ENCODE measurements at regions not wholly inside any gene's neighbourhood (a gene's known extent, or its start where the extent isn't known, plus 50 kb on each side); places are given as distances from the start of the nearest gene placed in this dataset.

GRCh38 chr2:128439791-128440665, 121.4 kb upstream of the HS6ST1 start:
- peak in 1 of 2 donors; percentile 57 for DNase-seq (ENCODE audit: low spot score in 2 of 2)
- Histone ChIP-seq H3K9me3 (no peaks in the 10 kb centered on the region), H3K4me3 (no peak overlapping the region), H3K36me3 (no peaks in the 10 kb centered on the region), H3K27me3 (no peaks in the 10 kb centered on the region), H3K4me1 (peaks cover 0 to 9% of the 10 kb centered on the region in 2 donors), H3K27ac (peak overlapping the region in 1 of 2 donors; percentile 64)
- TF ChIP-seq CTCF (IDR thresholded peaks at IDR 0.05): no peak
- intact Hi-C loops (cut with DNase I): no loop called here

DNA sequence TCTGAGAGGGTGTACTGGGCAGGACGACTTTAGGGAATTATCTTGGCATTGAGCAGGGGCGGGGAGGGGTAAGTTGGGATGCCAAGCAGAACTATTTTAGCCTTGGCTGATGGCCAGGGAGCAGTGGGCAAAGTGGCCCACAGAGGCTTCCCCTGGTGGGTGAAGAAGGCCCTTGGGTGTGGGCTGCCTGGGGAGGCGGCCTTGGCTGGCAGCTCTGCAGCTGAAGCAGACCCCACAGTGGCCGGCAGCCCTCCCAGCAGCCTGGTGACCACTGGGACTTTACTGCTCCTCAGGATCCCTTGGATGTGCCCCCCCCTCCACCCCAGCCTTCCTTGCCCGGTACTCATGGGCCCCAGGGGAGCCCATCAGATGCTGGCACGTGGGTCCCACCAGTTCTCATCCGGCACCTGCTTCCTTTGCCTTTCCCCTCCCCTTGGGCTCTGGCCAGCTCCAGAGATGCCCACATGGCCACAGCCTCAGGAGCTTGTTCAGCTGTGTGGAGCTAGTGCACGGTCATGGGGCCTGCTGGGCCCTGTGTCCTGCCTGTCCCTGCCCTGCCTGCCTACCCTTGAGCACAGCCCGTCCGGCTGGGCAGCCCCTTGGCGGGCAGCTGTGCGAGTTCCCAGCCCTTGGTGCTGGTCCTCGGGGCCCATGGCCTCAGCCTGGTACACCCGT, 122.1 kb upstream of the HS6ST1 start:
- Histone ChIP-seq H3K27me3 (no peaks in the 10 kb centered on the region), H3K9me3 (no peaks in the 10 kb centered on the region), H3K27ac (peak overlapping the region in 1 of 2 donors; percentile 64), H3K4me1 (peaks cover 0 to 9% of the 10 kb centered on the region in 2 donors), H3K36me3 (no peaks in the 10 kb centered on the region), H3K4me3 (no peak overlapping the region)
- TF ChIP-seq CTCF (IDR thresholded peaks at IDR 0.05): no peak
- intact Hi-C loops (cut with DNase I): no loop called here
- peak in 1 of 2 donors; percentile 62 for DNase-seq (ENCODE audit: low spot score in 2 of 2)

- TF ChIP-seq CTCF (IDR thresholded peaks at IDR 0.05): no peak
- Histone ChIP-seq H3K36me3 (no peaks in the 10 kb centered on the region), H3K4me1 (peaks cover 0 to 9% of the 10 kb centered on the region in 2 donors), H3K27ac (peak overlapping the region in 1 of 2 donors; percentile 64), H3K4me3 (no peak overlapping the region), H3K27me3 (no peaks in the 10 kb centered on the region), H3K9me3 (no peaks in the 10 kb centered on the region)
- DNase-seq (ENCODE audit: low spot score in 2 of 2): peak in 1 of 2 donors; percentile 63
- intact Hi-C loops (cut with DNase I): no loop called here
Measured at GRCh38 chr2:128441341-128442052, 122.8 kb upstream of the HS6ST1 start.

DNA sequence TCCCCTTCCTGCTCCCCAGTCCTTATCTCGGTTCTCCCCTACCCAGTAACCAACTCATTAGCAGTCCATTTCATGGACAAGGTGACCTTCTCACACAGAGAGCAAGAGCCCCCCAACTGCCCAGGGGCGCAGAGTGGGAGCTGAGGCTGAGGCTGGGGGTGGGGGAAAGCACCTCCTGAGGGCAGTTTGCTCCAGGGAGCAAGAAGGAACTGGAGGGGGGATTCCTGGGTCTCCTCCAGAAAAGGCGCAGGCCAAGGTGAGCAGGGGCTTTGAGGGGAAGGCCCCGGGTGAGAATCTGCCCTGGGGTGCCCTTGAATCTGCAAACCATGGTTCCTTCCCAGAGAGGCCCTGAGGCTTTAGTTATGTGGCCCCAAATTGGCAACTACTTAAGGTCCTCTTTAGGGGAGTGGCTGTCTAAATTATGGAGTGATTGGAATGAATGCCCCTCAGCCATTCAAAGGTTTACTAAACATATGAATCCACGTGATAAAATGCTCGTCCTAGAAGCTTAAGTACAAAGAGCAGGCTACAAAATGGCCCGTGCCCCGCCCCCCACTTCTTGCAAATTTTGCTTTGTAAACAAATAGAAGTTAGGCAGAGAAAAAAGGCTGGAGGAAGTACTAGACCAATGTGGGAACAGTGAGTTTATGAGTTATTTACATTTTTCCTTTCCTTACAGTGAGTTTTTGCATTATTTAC, 123.5 kb upstream of the HS6ST1 start:
- peak in 1 of 2 donors; percentile 64 for DNase-seq (ENCODE audit: low spot score in 2 of 2)
- H3K27me3 ChIP-seq: no peaks in the 10 kb centered on the region
- intact Hi-C loops (cut with DNase I): no loop called here

More for the DNA sequence above, 123.5 kb upstream of the HS6ST1 start:
- H3K4me3 ChIP-seq: no peak overlapping the region
- TF ChIP-seq CTCF (IDR thresholded peaks at IDR 0.05): no peak
- H3K36me3 ChIP-seq: no peaks in the 10 kb centered on the region
- H3K9me3 ChIP-seq: no peaks in the 10 kb centered on the region
- H3K27ac ChIP-seq: no peak overlapping the region
- peaks cover 0 to 9% of the 10 kb centered on the region in 2 donors for H3K4me1 ChIP-seq
